ENCODE measurements at regions not wholly inside any gene's neighbourhood (a gene's known extent, or its start where the extent isn't known, plus 50 kb on each side); places are given as distances from the start of the nearest gene placed in this dataset.
A peak's percentile ranks its signal among the peaks of the same experiment; 100 is the strongest.

- H3K4me2 ChIP-seq (replicated peaks; ENCODE audit: extremely low read depth, low read length, poor library complexity, severe bottlenecking): no peak overlapping the region
- H3K27me3 Mint-ChIP-seq (ENCODE audit: low read depth in 3 of 3): peaks cover 5 to 31% (median 8%) of the 10 kb centered on the region in 3 donors
- TF ChIP-seq, protein P1, sequence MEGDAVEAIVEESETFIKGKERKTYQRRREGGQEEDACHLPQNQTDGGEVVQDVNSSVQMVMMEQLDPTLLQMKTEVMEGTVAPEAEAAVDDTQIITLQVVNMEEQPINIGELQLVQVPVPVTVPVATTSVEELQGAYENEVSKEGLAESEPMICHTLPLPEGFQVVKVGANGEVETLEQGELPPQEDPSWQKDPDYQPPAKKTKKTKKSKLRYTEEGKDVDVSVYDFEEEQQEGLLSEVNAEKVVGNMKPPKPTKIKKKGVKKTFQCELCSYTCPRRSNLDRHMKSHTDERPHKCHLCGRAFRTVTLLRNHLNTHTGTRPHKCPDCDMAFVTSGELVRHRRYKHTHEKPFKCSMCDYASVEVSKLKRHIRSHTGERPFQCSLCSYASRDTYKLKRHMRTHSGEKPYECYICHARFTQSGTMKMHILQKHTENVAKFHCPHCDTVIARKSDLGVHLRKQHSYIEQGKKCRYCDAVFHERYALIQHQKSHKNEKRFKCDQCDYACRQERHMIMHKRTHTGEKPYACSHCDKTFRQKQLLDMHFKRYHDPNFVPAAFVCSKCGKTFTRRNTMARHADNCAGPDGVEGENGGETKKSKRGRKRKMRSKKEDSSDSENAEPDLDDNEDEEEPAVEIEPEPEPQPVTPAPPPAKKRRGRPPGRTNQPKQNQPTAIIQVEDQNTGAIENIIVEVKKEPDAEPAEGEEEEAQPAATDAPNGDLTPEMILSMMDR (IDR thresholded peaks at IDR 0.05): no peak
Measured at GRCh38 chr2:217181512-217181911, 321.6 kb upstream of the TNP1 start.

GRCh38 chr2:217179854-217180253 lies 320.0 kb upstream of the TNP1 start:
- TF ChIP-seq, protein P1 (IDR thresholded peaks at IDR 0.05): no peak
- H3K4me1 Mint-ChIP-seq: no peaks in the 10 kb centered on the region
- Histone ChIP-seq H3K4me1 (ENCODE audit: control insufficient read depth in 1 of 2, insufficient read depth in 2 of 2, low read length in 2 of 2) (no peaks in the 10 kb centered on the region), H3K79me2 (ENCODE audit: insufficient read depth, low read length) (no peaks in the 10 kb centered on the region), H3K4me3 (replicated peaks in 1 of 3; ENCODE audit: low read depth in 2 of 3, low read length in 3 of 3) (no peak overlapping the region), H3K9me3 (replicated peaks in 1 of 2; ENCODE audit: control insufficient read depth in 1 of 2, insufficient read depth in 1 of 2, low read length in 2 of 2) (peaks cover 0 to 9% of the 10 kb centered on the region in 2 donors), H3K4me2 (replicated peaks; ENCODE audit: extremely low read depth, low read length, poor library complexity, severe bottlenecking) (no peak overlapping the region), H3K36me3 (replicated peaks in 1 of 2; ENCODE audit: control insufficient read depth in 1 of 2, insufficient read depth in 2 of 2, low read length in 2 of 2) (no peaks in the 10 kb centered on the region), H3K27me3 (ENCODE audit: control insufficient read depth in 2 of 2, insufficient read depth in 2 of 2, low read length in 2 of 2) (peaks cover 22 to 25% of the 10 kb centered on the region in 2 donors), H4K20me1 (ENCODE audit: insufficient read depth, low read length) (no peaks in the 10 kb centered on the region), H3K27ac (ENCODE audit: low read depth in 1 of 2, low read length in 2 of 2) (no peak overlapping the region), H3K9ac (ENCODE audit: insufficient read depth, low read length, poor library complexity, severe bottlenecking) (no peak overlapping the region), H2AFZ (ENCODE audit: insufficient read depth, low read depth, low read length, poor library complexity, severe bottlenecking) (no peak overlapping the region)
- DNase-seq: no peak
- WGBS (ENCODE audit: insufficient coverage): 80% methylated on average over 1 of the region's 2 CpGs
- H3K27me3 Mint-ChIP-seq (ENCODE audit: low read depth in 3 of 3): peaks cover 8 to 38% (median 14%) of the 10 kb centered on the region in 3 donors
- no peaks in the 10 kb centered on the region for H3K36me3 Mint-ChIP-seq
- no peak overlapping the region for H3K27ac Mint-ChIP-seq
- intact Hi-C loops (cut with micrococcal nuclease): no loop called here
- H3K9me3 Mint-ChIP-seq: peaks cover 0 to 19% (median 10%) of the 10 kb centered on the region in 7 donors
- H3K4me3 Mint-ChIP-seq: no peak overlapping the region

More at GRCh38 chr2:217181512-217181911, 321.6 kb upstream of the TNP1 start:
- H3K27ac Mint-ChIP-seq: no peak overlapping the region
- Histone ChIP-seq H3K27ac (ENCODE audit: low read depth in 1 of 2, low read length in 2 of 2) (no peak overlapping the region), H3K36me3 (replicated peaks in 1 of 2; ENCODE audit: control insufficient read depth in 1 of 2, insufficient read depth in 2 of 2, low read length in 2 of 2) (no peaks in the 10 kb centered on the region), H3K27me3 (ENCODE audit: control insufficient read depth in 2 of 2, insufficient read depth in 2 of 2, low read length in 2 of 2) (peaks cover 15 to 26% of the 10 kb centered on the region in 2 donors), H4K20me1 (ENCODE audit: insufficient read depth, low read length) (no peaks in the 10 kb centered on the region), H3K4me1 (ENCODE audit: control insufficient read depth in 1 of 2, insufficient read depth in 2 of 2, low read length in 2 of 2) (no peaks in the 10 kb centered on the region), H3K9me3 (replicated peaks in 1 of 2; ENCODE audit: control insufficient read depth in 1 of 2, insufficient read depth in 1 of 2, low read length in 2 of 2) (no peaks in the 10 kb centered on the region), H3K9ac (ENCODE audit: insufficient read depth, low read length, poor library complexity, severe bottlenecking) (no peak overlapping the region), H3K4me3 (replicated peaks in 1 of 3; ENCODE audit: low read depth in 2 of 3, low read length in 3 of 3) (no peak overlapping the region), H3K79me2 (ENCODE audit: insufficient read depth, low read length) (no peaks in the 10 kb centered on the region), H2AFZ (ENCODE audit: insufficient read depth, low read depth, low read length, poor library complexity, severe bottlenecking) (no peak overlapping the region)
- no peak for DNase-seq
- peak overlapping the region in 1 of 2 donors; percentile 4 for H3K4me3 Mint-ChIP-seq
- H3K4me1 Mint-ChIP-seq: no peaks in the 10 kb centered on the region
- intact Hi-C loops (cut with micrococcal nuclease): no loop called here
- H3K36me3 Mint-ChIP-seq: no peaks in the 10 kb centered on the region
- peaks cover 0 to 6% (median 3%) of the 10 kb centered on the region in 7 donors for H3K9me3 Mint-ChIP-seq

Data from CD14-positive monocyte (primary cell).